Cerebellar cortex (tissue), 1 donor: ENCODE measurements at regions not wholly inside any gene's neighbourhood (a gene's known extent, or its start where the extent isn't known, plus 50 kb on each side); places are given as distances from the start of the nearest gene placed in this dataset.

Experiments used
- DNase-seq: peaks from one replicate; pipeline ENCODE4 v3.0.0-alpha.2; 2015; ENCODE audit warnings: low spot score

DNA sequence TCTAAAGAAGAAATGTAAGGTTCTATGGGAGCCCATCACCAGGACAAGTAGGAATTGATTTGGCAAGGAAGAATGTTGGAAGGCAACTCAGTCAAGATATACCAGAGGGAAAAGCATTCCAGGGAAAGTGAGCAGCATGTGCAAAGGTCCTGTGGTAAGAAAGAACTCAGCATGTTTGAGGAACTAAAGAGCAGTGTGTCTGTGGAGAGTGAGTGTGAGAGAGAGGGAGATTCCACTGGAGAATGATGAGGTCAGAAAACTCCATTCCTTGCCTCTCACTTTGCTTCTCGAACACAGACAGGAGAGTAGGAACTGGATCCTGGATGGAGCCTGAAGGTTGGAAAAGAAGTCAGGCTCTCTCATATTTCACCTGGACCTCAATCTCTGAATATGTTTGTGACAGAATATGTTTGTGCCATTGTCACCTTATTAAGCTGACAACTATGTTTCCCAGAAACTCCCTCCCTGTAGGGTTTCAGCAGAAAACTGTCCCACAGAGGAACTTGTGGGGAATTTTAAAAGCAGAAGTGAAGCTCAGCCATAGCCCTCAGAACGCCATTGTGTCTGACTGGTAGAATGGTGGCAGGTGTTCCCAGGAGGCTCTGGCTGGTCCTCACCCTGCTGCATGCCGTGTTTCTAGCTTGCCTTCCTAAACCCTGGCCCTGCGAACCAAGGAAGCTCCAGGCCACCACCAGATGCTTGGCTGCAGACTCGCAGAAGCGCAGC, 382.4 kb upstream of the XYLT1 start:
- DNase-seq = no peak

- DNase-seq = no peak
These were observed 380.0 kb upstream of the XYLT1 start for GRCh38 chr16:17850581-17851250.

DNA sequence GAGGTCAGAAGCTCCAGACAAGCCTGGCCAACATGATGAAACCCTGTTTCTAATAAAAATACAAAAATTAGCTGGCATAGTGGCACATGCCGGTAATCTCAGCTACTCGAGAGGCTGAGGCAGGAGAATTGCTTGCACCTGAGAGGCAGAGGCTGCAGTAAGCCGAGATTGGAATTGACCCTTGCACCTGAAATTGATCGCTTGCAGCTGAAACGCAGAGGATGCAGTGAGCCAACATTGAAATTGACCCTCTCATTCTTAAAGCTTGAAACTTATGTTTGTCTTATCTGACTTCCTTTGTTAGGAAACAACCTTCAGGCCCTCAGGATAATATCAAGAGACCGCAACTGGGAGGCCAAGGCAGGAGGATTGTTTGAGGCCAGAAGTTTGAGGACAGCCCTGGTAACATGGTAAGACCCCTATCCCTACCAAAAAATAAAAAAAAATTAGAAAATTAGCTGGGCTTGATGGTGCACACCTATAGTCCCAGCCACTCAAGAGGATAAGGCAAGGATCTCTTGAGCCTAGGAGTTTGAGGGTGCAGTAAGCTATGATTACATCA, 376.6 kb upstream of the XYLT1 start:
- DNase-seq = no peak

DNA sequence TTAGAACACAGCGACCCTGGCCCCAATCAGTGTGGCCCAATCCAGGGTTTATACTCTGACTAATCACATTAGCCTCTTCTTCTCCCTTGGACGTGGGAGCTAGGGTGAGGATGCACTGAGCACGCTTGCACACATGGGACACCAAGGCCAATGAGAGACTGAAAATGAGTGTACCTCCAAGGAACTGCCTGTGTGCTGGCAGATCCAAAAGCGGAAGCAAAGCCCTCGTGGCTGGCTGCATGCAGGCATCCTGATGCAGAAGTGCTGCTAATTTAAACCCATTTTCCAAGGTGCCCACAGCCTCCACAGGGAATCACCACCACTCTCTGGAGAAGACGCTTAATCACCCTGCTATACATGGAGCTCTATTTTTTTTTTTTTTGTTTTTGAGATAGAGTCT, 375.3 kb upstream of the XYLT1 start:
- no peak for DNase-seq

- DNase-seq = no peak
These were observed 374.3 kb upstream of the XYLT1 start for GRCh38 chr16:17845031-17845430.

- DNase-seq = no peak
These were observed 373.1 kb upstream of the XYLT1 start for GRCh38 chr16:17843905-17844304.

- DNase-seq = no peak
These were observed 369.1 kb upstream of the XYLT1 start for GRCh38 chr16:17839907-17840306.

GRCh38 chr16:17839272-17839671, 368.5 kb upstream of the XYLT1 start:
- no peak for DNase-seq

DNA sequence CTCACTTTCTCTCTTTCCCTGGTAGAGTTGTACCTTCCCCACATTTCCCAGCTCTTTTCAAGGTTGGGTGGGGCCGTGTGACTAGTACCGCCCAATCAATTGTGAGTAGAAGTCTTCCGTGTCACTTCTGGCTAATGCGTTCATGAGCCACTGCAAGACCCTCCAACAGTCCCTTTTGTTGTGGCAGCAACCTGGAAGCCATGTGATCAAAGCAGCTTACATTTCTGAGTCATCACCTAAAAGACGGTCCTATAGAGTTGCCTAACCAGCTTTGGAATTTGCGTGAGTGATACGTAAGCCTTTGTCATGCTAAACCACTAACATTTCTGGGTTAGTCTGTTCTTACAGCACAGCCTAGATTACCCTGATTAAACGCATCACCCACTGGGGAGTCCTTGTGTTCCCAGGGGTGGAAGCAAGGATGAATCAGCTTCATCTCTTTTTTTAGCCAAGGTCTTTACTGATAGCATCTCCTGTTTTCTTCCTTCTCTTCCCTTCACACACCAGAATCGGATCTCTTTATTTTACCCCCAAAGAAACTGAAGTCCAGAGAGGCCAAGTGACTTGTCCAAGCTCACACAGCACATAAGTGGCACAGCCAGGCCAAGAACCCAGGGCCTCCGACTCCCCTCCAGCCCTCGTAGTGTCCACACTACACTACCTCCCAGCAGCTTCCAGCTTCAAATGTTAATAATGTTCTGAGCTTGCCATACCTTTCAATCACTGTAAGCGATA, 366.3 kb upstream of the XYLT1 start:
- no peak for DNase-seq

GRCh38 chr16:17835118-17835876, 364.5 kb upstream of the XYLT1 start:
- no peak for DNase-seq

- no peak for DNase-seq
These were observed 362.0 kb upstream of the XYLT1 start for GRCh38 chr16:17832738-17833137.

DNA sequence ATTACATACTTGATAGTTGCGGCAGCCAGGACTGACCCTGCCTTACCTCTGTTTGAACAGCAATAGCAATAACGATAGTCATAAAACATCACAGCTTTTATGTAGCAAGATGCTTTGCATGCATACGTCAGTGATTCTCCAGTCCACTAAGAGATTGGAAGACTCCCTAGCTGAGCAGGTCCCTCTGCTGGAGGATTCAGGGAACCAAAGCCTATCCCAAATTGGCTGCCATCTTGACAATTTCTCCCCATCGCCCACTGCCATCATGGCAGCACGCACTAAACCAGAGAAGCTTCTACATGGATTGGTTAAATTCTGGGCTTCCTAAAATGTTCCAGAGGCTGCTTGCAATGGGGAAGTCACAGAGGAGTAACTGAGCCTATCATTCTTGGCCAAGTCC, 360.6 kb upstream of the XYLT1 start:
- DNase-seq = no peak

DNA sequence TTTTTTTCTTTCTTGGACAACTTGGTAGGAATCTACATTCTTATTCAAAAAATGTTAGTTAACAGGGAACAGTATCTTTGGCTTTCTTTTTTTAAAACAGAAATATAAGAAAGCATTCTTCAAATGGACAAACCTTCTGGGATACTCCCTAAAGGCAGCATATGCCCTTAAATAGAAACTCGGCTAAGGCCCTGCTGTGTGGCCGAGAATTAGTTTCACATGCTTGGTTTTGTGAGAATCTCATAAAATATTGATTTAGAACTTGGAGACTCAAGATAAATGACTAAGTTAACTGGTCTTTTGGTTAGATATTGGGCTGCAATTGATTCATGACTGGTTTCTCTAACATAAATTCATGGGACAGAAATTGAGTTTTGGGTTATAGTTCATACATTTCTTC, 359.9 kb upstream of the XYLT1 start:
- DNase-seq = no peak

- DNase-seq = no peak
These were observed 359.1 kb upstream of the XYLT1 start for GRCh38 chr16:17829811-17830210.

GRCh38 chr16:17828012-17828411, 357.3 kb upstream of the XYLT1 start:
- DNase-seq = no peak

DNA sequence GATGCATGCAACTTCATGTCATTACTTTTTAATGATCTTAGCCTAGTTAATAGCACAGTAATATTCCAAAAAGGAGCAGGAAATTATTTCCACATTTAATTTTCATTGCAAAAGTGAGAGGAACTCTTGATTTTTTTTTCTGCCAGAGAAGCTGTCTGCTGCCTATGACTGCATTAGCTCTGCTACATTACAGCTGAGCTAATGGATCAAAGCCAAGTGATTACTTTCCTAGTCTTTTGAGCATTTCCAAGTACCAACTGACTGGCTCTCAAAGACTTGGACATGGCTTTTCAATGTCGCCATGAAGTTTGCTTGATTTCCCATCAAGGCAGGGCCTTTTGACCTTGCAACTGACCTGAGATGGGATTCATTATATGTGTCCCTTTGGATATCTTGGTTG, 356.6 kb upstream of the XYLT1 start:
- no peak for DNase-seq

- DNase-seq = no peak
These were observed 347.2 kb upstream of the XYLT1 start for GRCh38 chr16:17817943-17818342.

GRCh38 chr16:17817260-17817659, 346.5 kb upstream of the XYLT1 start:
- DNase-seq = no peak

DNA sequence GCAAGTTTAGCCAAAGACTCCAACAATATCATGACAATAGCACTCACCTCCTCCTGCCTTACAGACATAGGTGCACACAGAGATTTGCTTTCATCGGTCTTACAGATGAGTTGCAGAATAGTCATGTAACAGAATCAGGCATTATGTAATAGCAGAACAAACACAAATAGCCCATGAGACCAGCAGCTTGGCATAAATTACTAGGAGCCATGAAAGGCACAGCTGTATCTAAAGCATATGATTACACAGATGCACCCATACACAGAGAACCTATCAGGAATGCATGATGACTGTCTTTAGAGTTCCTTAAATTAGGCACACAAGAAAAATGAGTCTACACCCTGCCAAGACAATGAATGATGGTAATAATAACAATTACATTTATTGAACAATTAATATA, 342.0 kb upstream of the XYLT1 start:
- no peak for DNase-seq

GRCh38 chr16:17804857-17805256, 334.1 kb upstream of the XYLT1 start:
- DNase-seq = no peak

- DNase-seq = no peak
These were observed 333.1 kb upstream of the XYLT1 start for GRCh38 chr16:17803625-17804410.
